Lower leg skin (tissue), 3 donors: ENCODE measurements at regions not wholly inside any gene's neighbourhood (a gene's known extent, or its start where the extent isn't known, plus 50 kb on each side); places are given as distances from the start of the nearest gene placed in this dataset.

ENCODE experiments used
- CTCF ChIP-seq, 3 donors: fragments of 450-650 bp; IDR thresholded peaks; one replicate each; pipeline ENCODE4 v1.5.1; 2016; ENCODE audit warnings: antibody characterized with exemption in 3 of 3, mild to moderate bottlenecking in 3 of 3, moderate library complexity in 2 of 3
- POLR2A ChIP-seq, 2 donors: fragments of 450-650 bp; IDR thresholded peaks; one replicate each; pipeline ENCODE4 v1.6.1; 2016 to 2017; ENCODE audit warnings: antibody characterized with exemption in 2 of 2, mild to moderate bottlenecking in 1 of 2, moderate library complexity in 1 of 2

GRCh38 chr9:116102596-116102995 is 51.0 kb upstream of the PAPPA start:
- TF ChIP-seq CTCF (IDR thresholded peaks at IDR 0.05) = no peak
- TF ChIP-seq POLR2A (IDR thresholded peaks at IDR 0.05) = no peak
